Fibroblast of skin of right biceps (primary cell): ENCODE measurements at regions not wholly inside any gene's neighbourhood (a gene's known extent, or its start where the extent isn't known, plus 50 kb on each side); places are given as distances from the start of the nearest gene placed in this dataset.
"Not testable (repeated sequence)": the region's sequence is repeated elsewhere in the genome, so short reads cannot be mapped to it uniquely, and the experiment has no call there.

ENCODE experiments used
- DNase-seq: peaks from one replicate; pipeline ENCODE4 v3.0.0-alpha.2; 2013

DNA sequence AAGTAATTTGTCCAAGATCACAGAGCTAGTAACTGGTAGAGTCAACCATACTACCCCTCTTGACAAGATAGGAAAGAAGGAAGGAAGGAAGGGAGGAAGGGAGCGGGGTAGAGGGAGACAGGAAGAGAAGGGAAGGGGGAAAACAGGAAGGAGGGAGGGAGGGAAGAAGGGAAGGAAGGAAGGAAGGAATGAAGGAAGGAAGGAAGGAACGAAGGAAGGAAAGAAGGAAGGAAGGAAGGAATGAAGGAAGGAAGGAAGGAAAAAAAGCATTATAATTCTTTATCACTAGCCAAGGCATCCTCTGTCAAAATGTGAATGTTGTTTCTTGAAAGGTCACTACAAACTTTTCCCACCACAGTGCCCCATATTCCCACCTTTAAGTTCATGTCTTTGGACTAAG lies 223.6 kb downstream of the SHQ1 start:
- DNase-seq = no peak

DNA sequence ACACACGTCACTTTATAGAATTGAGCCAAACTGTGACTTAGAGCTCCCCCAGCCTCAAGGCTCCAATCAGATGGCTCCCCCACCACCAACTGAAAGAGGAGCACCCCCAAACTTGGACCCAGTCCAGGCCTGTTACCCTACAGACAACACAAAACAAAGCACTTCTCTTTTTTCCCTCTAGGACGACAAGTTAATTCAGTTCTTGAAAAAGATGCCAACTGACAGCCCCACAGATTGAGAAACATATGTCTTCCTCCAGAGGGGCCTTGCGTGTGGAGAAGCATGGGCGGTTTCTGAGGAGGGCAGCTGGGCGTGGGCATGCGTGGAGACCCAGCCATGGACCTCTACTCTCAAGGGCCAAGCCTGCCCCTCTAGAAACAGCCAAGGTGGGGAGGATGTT lies 229.5 kb downstream of the SHQ1 start:
- no peak for DNase-seq

DNA sequence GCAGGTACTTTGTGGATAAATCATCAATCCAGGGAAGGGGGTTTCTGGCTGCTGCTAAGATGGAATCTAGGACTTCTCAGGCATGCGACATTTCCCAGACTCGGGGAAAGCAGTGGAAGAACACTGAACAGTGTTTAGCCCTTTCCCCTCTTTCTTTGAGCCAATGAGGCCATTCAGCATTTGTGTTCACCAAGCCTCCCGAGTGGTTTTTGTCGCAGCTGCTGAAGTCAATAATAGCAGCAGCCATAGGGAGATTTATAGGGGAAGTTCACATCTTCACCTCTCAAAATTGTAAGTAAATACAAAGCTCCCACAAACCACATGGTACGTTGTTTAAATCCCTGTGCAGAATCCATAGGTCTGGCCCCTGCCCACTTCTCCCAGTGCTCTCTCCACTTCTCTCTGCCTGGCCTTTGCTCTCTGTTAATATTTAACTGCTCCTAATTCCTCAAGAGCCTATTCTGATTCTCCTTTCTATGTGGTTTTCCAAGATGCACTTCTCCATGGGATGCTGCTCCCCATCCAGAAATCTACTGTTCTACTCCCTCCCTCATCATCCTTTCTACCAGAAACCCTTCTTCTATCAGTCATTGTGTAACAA lies 230.7 kb downstream of the SHQ1 start:
- no peak for DNase-seq

DNA sequence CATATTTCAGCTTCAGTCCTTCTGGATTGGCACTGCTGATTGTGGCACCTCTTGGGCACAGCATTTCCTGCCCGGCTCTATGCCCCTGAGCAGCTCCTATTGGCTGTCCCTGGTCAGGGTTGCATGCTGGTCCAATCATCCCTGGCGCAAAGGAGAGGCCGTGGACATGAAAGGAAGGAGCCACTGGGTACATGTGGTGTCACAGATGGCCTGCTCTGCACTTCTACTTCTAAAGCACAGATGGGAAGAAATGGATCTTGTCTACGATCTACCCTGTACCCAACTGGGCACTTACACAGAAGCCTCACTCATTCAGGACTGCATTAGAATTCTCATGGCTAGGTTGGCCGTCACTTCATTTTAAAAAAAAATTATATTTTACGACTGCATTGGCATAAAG lies 232.5 kb downstream of the SHQ1 start:
- no peak for DNase-seq

DNA sequence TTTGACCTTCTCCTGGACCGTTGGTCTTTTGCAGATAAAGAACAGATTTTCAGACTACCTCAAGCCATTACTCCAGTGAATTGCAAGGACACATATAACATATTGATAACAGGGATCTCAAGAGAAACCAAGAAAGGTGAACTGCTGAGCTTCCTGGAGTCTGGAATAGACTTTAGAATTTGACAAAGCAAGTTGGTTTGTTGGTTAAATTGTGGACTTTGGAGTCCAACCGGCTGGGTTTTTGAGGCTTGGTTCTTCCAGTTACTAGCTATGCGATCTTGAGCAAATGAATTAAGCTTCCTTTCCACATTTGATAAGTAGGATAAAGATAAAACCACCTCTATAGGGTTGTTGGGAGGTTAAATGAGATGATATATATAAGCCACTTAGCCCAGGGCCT lies 233.1 kb downstream of the SHQ1 start:
- DNase-seq = no peak

DNA sequence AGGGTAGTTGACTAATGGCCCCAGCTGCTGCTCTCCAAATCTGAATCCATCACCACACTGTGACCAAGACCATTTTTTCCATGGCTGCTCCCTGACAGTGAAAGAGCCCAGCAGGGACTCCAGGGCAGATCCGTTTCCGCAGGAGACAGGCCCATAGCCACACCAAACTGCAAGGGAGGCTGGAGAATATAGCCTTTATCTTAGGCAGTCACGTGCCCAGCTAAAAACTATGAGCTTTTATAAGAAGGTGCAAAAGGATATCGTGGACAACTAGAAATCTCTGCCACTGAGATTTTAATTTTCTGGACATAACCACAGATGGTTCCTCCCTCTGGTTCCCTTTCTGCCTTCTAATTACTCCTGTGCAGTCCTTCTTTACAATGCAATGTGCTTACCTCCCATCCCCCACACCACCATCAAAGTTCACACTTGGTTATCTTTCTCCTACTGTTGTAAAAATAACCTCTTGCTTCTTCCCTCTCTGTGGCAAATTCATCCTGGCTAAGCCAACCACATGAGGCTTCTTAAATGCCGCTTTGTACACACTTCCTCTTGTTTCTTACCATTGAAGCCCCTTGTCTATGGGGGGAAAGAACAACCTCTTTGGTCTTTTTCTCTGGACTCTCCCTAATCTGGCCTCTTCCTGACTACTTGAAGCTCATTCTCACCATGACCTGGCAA lies 233.7 kb downstream of the SHQ1 start:
- DNase-seq = no peak

DNA sequence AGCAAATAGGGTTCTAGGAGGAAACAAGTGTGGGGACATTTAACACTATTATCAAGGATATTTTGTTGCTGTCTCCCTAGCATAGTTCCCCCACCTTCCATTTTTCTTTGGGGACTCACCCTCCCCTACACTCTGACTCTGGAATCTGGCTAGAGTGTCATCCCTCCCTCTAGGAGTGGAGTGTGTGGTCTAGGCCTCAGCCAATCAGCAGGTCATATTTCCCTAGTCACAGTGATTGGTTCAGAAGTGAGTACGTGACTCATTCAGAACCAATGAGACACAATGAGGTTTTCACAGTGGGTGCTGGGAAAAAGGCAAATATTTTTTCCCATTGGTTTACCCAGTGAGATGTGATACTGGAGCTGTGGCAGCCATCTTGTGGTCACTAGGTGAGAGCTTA lies 234.4 kb downstream of the SHQ1 start:
- DNase-seq = no peak

DNA sequence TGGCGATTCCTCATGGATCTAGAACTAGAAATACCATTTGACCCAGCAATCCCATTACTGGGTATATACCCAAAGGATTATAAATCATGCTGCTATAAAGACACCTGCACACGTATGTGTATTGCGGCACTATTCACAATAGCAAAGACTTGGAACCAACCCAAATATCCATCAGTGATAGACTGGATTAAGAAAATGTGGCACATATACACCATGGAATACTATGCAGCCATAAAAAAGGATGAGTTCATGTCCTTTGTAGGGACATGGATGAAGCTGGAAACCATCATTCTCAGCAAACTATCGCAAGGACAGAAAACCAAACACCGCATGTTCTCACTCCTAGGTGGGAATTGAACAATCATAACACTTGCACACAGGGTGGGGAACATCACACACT lies 239.1 kb downstream of the SHQ1 start:
- not testable (repeated sequence) for DNase-seq

DNA sequence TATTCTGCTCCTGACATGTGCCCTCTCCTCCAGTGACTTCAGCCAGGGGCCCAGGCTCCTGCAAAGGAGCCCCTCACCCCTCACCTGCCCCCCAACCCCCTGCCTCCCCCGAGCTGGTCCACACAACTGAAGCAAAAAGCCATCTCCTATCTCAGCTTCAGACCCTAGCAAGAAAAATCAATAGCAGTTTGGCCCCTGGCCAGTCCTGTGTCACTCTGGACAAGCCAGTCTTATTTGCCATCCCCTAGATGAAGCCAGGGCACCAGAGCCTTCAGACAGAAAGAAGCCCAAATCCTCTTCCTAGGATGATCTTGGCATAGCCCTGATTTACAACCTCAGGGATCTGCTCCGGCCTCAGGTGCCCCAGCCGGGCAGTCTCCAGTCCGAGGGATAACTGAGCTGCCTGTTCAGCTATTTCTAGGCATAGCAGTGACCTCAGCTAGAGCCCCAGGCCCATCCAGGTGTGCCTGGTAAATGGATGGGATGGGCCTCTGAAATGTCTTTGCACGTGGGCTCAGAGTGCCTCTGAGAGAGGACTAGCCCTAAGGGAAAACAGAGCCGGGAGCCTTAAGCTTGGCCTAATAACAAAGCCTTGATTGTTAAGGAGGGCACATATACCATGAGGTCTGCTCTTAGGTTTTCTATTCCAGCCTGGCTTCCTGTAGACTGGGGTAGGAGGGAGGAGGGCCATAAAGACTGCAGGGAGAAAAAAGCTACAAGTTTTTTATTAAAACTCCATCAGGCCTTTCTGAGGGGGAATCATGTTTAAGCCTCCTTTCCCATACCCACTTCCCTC lies 242.0 kb downstream of the SHQ1 start:
- no peak for DNase-seq

DNA sequence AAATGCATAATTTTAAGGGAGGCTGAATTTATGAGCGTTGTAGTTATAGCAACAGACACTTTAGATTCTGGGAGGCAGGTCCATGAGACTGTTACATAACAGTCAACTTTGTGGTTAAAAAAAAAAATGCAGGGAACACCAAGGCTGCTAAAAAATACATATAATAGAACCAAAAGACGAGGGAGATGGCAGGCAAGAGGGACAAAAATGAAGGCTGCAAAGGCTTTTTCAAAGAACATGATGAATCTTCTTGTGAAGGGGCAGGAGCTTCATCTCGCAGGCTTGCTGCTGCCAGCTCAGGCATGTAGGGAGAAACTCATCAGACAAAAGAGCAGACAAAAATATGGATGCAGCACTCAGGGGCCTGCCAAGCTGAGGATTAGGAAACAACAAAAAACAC lies 243.9 kb downstream of the SHQ1 start:
- no peak for DNase-seq

DNA sequence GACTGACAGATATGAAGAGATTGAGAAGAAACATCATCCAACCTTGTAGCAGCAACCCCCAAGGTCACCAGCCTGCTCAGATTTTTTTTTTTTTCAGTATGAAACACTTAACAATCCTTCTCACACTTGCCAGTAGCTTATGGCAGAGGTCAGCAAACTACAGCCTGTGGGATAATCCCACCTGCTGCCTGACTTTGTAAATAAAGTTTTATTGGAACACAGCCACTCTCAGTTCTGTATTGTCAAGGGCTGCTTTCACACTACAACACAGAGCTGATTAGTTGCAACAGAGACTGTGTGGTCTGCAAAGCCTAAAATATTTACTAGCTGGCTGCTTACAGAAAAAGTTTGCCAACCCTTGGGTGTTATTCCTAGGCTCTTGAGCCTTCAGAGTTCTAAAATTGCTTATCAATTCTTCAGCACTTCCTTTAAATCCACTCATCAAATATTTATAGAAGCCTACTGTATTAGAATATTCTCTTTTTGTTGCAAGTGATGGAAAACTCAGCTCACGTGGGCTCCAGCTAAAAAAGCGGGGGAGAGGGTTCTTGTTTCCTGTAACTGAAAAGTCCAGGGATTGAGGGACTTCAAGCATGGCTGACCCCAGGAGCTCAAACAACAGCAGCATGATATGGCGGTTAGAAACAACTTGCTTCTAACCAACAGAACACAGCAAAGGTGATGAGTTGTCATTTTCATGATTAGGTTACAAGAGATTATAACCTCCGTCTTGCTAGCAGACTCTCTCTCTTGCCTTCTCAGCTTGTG lies 246.1 kb downstream of the SHQ1 start:
- DNase-seq = no peak

DNA sequence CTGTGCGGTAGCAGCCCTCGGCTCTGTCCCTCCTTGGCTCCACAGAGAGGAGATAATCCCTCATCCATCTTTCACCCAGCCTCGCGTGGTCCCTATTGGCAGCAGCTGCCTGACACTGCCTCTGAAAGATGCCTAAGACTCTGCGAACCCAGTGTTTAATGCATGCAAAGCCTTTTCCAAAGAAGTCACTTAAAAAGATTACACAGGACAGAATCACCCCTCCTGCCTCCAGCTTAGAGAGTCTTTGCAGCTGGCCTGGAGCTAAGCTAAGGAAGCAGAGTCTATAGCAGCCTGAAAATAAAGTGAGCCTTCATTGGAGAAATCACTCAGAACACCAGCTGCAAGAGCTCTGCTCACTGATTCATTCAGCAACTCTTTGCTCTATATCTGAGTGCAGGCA lies 247.2 kb downstream of the SHQ1 start:
- no peak for DNase-seq

DNA sequence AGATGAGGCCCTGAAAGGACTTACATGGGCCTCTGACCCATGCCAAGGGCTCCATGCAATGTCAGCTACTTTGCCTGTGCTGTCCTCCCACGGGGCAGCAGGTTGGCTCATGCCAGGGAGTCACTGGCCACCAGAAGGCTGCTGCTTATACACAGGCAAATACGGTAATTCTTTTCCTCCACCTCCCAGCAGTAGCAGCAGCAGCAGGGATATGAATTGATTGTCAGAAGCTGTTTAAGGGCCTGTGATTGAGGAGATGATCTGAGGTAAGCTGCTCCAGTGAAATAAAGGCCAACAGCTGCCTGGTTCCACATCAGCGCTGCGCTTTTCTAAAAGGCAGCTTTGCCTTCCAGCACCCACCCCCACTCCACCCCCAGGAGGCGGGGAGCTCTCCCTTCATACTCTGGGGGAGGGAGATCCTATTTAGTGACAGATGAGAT lies 250.5 kb downstream of the SHQ1 start:
- DNase-seq = peak; percentile 20

DNA sequence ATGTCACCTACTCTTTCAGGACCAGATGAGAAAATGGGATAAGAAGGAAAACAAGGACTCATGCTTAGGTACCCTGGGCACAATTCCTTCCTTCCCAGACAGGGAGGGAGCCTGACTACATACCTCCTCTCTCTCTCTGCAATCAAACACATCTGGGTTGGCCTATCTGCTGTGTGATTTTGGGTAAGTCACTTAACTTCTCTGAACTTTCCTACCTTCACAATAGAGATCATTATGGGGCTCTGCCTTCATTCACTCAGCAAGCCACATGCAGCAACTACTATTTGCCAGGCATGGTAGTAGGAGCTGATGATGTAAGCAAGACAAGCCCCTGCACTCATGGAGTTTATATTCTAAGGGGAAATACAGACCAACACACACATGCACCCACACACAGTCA lies 251.2 kb downstream of the SHQ1 start:
- no peak for DNase-seq

DNA sequence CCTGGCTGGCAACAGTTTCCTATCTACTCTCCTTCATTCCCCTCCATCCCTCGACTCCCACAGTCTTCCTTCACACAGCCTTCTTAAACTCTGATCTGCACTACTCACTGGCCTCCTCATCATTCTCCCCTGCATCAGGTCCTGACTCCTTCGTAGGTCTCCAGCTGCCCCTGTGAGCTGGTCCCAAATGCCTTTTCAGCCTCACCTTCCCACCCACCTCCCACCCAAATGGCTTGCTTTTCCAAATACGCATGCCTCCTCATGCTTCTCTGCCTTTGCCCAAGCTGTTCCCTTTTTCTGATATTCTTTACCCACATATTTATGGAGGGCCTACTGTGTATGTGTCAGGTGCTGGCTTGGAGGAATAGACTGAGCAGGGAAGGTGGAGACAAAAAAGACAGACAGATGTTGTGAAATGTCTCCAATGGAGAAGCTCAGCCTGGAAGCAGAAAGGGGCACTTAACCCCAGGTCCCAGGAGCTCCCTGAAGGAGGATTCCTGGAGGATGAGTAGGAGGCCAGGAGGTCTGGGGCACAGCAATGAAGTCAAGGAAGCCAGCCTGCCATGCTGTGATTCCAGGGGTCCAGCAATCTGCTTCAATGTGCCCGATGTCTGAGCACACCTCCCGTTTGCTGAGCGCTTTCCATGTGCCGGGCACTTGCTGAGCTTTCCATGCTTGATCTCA lies 252.2 kb downstream of the SHQ1 start:
- peak; percentile 22 for DNase-seq

DNA sequence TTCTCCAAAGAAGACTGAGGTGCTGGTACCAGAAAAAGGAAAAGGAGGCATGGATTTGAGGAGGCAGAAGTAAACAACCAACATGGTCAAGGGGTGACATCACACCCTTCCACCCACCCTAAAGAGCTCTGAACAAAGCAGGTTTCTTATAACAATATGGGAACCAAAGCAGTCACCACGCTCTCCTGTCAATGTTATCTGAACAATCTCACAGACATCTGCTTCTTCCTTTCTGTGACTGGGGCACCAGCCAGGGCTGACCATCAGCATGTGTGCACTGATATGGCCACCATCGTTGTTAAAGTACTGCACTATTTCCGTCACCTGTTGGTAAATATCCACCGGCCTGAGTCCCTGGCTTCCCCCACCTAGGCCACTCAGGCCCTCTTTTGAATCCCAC lies 252.9 kb downstream of the SHQ1 start:
- DNase-seq = no peak

DNA sequence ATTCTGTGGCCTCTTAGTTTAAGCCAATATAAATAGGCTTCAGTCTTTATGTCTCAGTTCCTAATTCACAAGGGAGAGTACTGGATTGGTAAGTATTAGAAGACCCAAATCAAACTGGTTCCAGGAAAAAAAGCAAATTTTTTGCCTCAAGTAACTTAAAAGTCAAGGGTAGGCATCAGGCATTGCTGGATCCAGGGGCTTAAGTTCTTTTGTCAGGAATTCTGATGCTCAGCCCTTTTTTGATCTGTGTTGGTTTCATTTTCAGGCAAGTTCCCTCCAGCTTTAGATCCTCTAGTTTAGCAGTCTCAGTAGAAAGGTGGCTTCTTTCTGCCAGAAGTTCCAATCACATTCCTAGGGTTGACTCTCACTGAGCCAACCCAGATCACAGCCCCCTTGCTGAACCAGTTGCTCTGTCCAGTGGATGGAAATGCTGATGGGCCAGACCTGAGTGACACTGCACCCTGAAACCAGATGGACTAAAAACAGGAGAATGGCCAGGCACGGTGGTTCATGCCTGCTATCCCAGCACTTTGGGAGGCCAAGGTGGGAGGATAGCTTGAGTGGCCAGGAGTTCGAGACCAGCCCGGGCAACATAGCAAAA lies 253.5 kb downstream of the SHQ1 start:
- DNase-seq = no peak

DNA sequence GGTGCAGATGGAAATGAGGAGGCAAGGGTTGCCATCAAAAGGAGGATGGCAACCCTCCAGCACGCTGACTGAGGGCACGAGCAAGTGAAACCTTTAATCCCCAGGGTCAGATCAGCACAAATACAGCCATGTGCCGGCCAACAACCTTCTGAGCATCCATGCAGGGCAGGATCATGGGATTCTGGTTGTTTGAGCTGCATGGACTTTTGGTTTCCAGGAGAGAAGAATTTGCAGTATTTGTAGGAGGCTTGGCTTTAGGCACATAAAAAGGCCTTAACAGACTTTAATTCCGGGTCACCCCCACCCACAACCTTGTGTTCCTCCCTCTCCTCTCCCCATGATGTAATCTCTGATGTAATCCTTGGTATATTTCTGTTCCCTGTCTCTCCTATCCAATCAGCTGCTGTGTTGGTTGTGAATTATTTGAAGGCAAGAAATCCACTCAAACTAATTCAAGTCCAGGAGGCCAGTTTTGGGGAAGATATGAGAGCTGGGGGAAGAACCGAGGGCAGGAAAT lies 254.3 kb downstream of the SHQ1 start:
- DNase-seq = peak; percentile 56

DNA sequence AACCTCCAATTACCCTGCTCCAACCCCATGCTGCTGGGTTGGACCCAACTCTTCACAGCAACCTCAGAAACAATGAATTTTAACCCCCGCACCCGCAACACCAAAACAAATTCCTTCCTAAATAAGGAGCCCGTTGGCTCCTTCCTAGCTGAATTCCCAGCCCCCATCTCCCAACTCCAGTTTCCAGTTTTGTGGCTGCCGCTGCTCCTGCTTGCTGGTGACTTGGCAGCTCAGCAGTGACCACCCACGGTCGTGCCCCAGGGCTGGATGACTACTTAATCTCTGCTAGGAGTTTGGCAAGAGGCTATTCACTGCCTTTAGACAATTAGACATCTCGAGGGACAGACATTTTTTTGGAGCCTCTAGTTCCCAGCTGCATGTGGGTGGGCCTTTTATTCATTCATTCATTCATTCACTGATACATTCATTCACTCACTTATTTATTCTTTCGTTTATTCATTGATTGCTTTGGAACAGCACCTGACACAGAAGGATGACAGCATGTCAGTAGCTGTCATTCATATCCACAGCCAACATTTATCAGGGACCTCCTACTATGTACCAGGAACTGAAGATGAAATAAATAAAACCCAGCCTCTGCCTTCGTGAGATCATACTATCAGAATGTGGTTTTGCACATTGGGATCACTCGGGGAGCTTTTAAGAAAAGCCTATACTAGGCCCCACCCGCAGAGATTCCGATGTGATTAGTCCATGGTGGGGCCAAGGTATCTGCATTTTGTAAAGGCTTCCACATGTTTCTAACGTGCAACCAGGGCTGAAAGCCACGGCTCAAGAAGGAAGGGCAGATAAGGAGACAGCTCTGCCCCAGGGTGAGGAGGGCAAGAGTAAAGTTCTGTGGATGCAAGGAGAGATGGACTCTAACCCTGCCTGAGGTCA lies 256.5 kb downstream of the SHQ1 start:
- DNase-seq = peak; percentile 93

DNA sequence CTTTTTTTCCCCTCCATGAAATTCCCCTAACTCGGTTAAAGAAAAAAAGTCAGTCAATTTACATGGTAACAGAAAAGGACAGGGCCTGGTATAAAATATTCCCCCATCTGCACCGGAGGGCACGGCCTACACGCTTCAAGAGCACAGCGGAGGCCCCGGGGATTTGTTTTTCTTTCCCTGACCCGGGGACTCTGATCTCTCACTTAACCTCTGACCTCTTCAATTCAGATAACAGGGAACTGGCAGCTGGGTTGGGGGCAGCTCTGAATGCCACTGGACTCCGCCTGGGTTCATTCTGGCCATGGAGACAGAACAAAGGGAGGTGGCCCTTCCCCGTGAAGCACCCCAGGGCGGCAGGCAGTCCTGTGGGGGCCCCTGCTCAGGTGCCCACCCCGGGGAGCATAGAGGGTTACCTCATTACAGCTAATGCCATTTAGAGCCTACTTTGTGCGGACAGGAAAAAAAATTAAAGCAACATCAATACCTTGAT lies 257.5 kb downstream of the SHQ1 start:
- DNase-seq = no peak

DNA sequence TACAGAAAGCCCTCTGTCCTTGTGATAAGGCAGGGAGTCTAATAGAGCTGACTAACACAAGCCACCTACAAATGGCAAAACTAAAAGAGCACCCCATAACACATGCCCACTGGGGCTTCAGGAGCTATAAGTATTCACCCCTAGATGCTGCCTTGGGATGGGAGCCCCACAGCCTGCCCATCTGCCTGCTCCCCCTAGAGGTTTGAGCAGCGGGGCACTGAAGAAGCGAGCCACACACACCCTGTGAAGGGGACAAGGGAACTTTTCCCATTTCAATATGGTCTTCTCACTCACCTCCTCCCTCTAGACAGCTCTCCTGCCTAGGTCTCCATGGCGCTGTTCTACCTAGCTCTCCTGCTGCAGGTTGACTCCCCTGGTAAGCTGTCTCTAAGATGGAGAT lies 261.0 kb downstream of the SHQ1 start:
- no peak for DNase-seq
